HCT116 (cell line): ENCODE measurements at regions not wholly inside any gene's neighbourhood (a gene's known extent, or its start where the extent isn't known, plus 50 kb on each side); places are given as distances from the start of the nearest gene placed in this dataset.

Source experiments
- ATAC-seq: fragments of 200-7000 bp; cut with Tn5 transposase; 2 replicates; pipeline ENCODE4 v1.9.1; 2020; ENCODE audit warnings: mild to moderate bottlenecking, moderate library complexity
- BruUV-seq: library from RNA; stranded (reverse); fragments of 400-500 nt; replicated peaks from 2 replicates; lab custom pipeline; 2021; lab: Mats Ljungman, UMichigan
- CTCF ChIA-PET: fragments of 300-600 bp; sonication (Branson Sonifier 250); formaldehyde crosslinking; loops from one replicate; lab custom pipeline; 2021; ENCODE audit warnings: antibody characterized with exemption; lab: Charles Lee
- POLR2A ChIA-PET: fragments of 300-600, 350-600 bp; sonication (Branson Sonifier 250); formaldehyde crosslinking; loops from one replicate; lab custom pipeline; 2021; ENCODE audit warnings: antibody characterized with exemption; lab: Charles Lee
- RAD21 ChIA-PET, 2 experiments: fragments of 300-600 bp; sonication (Branson Sonifier 250); formaldehyde crosslinking; loops; one replicate each; lab custom pipeline; 2023; ENCODE audit warnings: low total read pairs in 2 of 2; ENCODE audit not compliant: uncharacterized antibody in 2 of 2, unreplicated experiment in 2 of 2, low non-redundant PET in 1 of 2; lab: Charles Lee
- DNase-seq: peaks from one replicate; pipeline ENCODE4 v3.0.0-alpha.2; 2010; ENCODE audit warnings: low read depth, low spot score
- H2AFZ ChIP-seq: fragments of 200-600 bp; shearing (Covaris generic), sonication (generic); 2 replicates; pipeline ENCODE4 v1.6.1; 2017; ENCODE audit warnings: low read depth, mixed run types, mixed read lengths, antibody characterized with exemption, low read length; ENCODE audit not compliant: poor library complexity, severe bottlenecking
- H3K27ac ChIP-seq: 2 replicates; pipeline ENCODE4 v1.5.1; 2012; ENCODE audit warnings: low read depth, low read length
- H3K27me3 ChIP-seq: fragments of 200-600 bp; sonication (generic); 2 replicates; pipeline ENCODE4 v1.6.1; 2016; ENCODE audit warnings: mixed run types, low read length, mixed read lengths; ENCODE audit not compliant: insufficient read depth
- H3K36me3 ChIP-seq, 2 experiments: fragments of 200-500 bp in 1 of 2; fragments of 200-600 bp in 1 of 2; sonication (Bioruptor generic) in 1 of 2; sonication (generic) in 1 of 2; 2 replicates each; pipeline versions ENCODE4 v1.5.1 to v1.6.1; 2014 to 2016; ENCODE audit warnings: low read length in 2 of 2, inconsistent platforms in 1 of 2, mixed read lengths in 1 of 2, mixed run types in 1 of 2; ENCODE audit not compliant: insufficient read depth in 2 of 2, control insufficient read depth in 1 of 2
- H3K4me1 ChIP-seq, 2 experiments: fragments of 200-600 bp in 1 of 2; sonication (generic) in 1 of 2; 2 replicates each; pipeline versions ENCODE4 v1.5.1 to v1.6.1; 2012 to 2017; ENCODE audit warnings: low read length in 2 of 2, inconsistent platforms in 1 of 2, mild to moderate bottlenecking in 1 of 2, mixed read lengths in 1 of 2, mixed run types in 1 of 2, moderate library complexity in 1 of 2; ENCODE audit not compliant: insufficient read depth in 2 of 2, control insufficient read depth in 1 of 2
- H3K4me2 ChIP-seq: fragments of 200-600 bp; sonication (generic); 2 replicates; pipeline ENCODE4 v1.6.1; 2017; ENCODE audit warnings: mixed run types, low read length, mixed read lengths
- H3K4me3 ChIP-seq, 2 experiments: fragments of 200-600 bp in 1 of 2; sonication (generic) in 1 of 2; replicated peaks in 1 of 2; 2 replicates each; pipeline ENCODE4 v1.5.1; 2011 to 2016; ENCODE audit warnings: low read length in 2 of 2, control low read depth in 1 of 2, low read depth in 1 of 2, mild to moderate bottlenecking in 1 of 2, mixed read lengths in 1 of 2, mixed run types in 1 of 2
- H3K79me2 ChIP-seq: fragments of 200-600 bp; sonication (generic); 2 replicates; pipeline ENCODE4 v1.6.1; 2017; ENCODE audit warnings: mild to moderate bottlenecking, mixed run types, low read length, moderate library complexity, mixed read lengths; ENCODE audit not compliant: insufficient read depth
- H3K9ac ChIP-seq: fragments of 200-600 bp; sonication (generic); 2 replicates; pipeline ENCODE4 v1.6.1; 2016; ENCODE audit warnings: low read length, mixed read lengths
- H3K9me2 ChIP-seq: fragments of 200-600 bp; sonication (generic), shearing (Covaris generic); 2 replicates; pipeline ENCODE4 v1.6.1; 2017; ENCODE audit warnings: mixed run types, mild to moderate bottlenecking, moderate library complexity; ENCODE audit not compliant: insufficient read depth
- H3K9me3 ChIP-seq, 2 experiments: fragments of 200-500 bp in 1 of 2; fragments of 200-600 bp in 1 of 2; sonication (Bioruptor generic) in 1 of 2; sonication (generic) in 1 of 2; 2 replicates each; pipeline ENCODE4 v1.6.1; 2014 to 2017; ENCODE audit warnings: low read length in 2 of 2, mixed read lengths in 2 of 2, inconsistent platforms in 1 of 2, low read depth in 1 of 2, mild to moderate bottlenecking in 1 of 2, mixed run types in 1 of 2, moderate library complexity in 1 of 2; ENCODE audit not compliant: control insufficient read depth in 1 of 2, insufficient read depth in 1 of 2
- H4K20me1 ChIP-seq: fragments of 200-600 bp; sonication (generic), shearing (Covaris generic); 2 replicates; pipeline ENCODE4 v1.6.1; 2017; ENCODE audit warnings: mixed run types, mild to moderate bottlenecking, moderate library complexity; ENCODE audit not compliant: insufficient read depth
- CBX3 ChIP-seq: IDR thresholded peaks from 2 replicates; pipeline ENCODE4 v1.6.1; 2012; ENCODE audit warnings: low read depth
- CTCF ChIP-seq, 3 experiments: fragments of 200-600 bp in 1 of 3; sonication (generic) in 1 of 3; IDR thresholded peaks in 2 of 3; conservative IDR thresholded peaks in 1 of 3; 2 replicates each; pipeline ENCODE4 v1.5.1; 2012 to 2017; ENCODE audit warnings: low read depth in 2 of 3, low read length in 2 of 3, antibody characterized with exemption in 1 of 3, borderline replicate concordance in 1 of 3, control low read depth in 1 of 3, mild to moderate bottlenecking in 1 of 3, mixed read lengths in 1 of 3, mixed run types in 1 of 3, moderate library complexity in 1 of 3; ENCODE audit not compliant: insufficient read depth in 1 of 3
- EGR1 ChIP-seq: IDR thresholded peaks from 2 replicates; pipeline ENCODE4 v1.6.1; 2012; ENCODE audit warnings: low read depth
- ELF1 ChIP-seq: IDR thresholded peaks from 2 replicates; pipeline ENCODE4 v1.6.1; 2012; ENCODE audit warnings: low read depth, borderline replicate concordance
- EZH2 ChIP-seq: fragments of 200-600 bp; sonication (generic); IDR thresholded peaks from 2 replicates; pipeline ENCODE4 v1.6.1; 2017; ENCODE audit warnings: antibody characterized with exemption, mixed run types
- EZH2phosphoT487 ChIP-seq: fragments of 200-600 bp; IDR thresholded peaks from 2 replicates; pipeline ENCODE4 v1.6.1; 2018; ENCODE audit warnings: antibody characterized with exemption, borderline replicate concordance
- POLR2A ChIP-seq: IDR thresholded peaks from 2 replicates; pipeline ENCODE4 v1.7.0; 2011; ENCODE audit warnings: borderline replicate concordance; ENCODE audit not compliant: insufficient read depth, insufficient read length; ENCODE audit errors: extremely low read depth
- POLR2AphosphoS5 ChIP-seq: IDR thresholded peaks from 2 replicates; pipeline ENCODE4 v1.6.1; 2011; ENCODE audit warnings: mild to moderate bottlenecking, low read depth, low read length, moderate library complexity
- RAD21 ChIP-seq: IDR thresholded peaks from 2 replicates; pipeline ENCODE4 v1.6.1; 2012; ENCODE audit warnings: low read depth, mild to moderate bottlenecking
- SP1 ChIP-seq: IDR thresholded peaks from 2 replicates; pipeline ENCODE4 v1.6.1; 2012; ENCODE audit warnings: low read depth
- SRF ChIP-seq: IDR thresholded peaks from 2 replicates; pipeline ENCODE4 v1.6.1; 2012; ENCODE audit warnings: low read depth
- ZFX ChIP-seq: fragments of 450-650 bp; IDR thresholded peaks from 2 replicates; pipeline ENCODE4 v1.6.1; 2017
- ZNF274 ChIP-seq: fragments of 200-500 bp; sonication (Bioruptor generic); IDR thresholded peaks from 2 replicates; pipeline ENCODE4 v1.6.1; 2014; ENCODE audit warnings: mild to moderate bottlenecking, low read depth, low read length, inconsistent platforms
- intact Hi-C: fragments of 100-400 bp; cut with micrococcal nuclease; formaldehyde crosslinking; loops from 2 replicates; pipeline ENCODE4 v1.10.0; 2022
- TF ChIP-seq, protein P1 (sequence below): IDR thresholded peaks from 2 replicates; pipeline ENCODE4 v1.6.1; 2012

DNA sequence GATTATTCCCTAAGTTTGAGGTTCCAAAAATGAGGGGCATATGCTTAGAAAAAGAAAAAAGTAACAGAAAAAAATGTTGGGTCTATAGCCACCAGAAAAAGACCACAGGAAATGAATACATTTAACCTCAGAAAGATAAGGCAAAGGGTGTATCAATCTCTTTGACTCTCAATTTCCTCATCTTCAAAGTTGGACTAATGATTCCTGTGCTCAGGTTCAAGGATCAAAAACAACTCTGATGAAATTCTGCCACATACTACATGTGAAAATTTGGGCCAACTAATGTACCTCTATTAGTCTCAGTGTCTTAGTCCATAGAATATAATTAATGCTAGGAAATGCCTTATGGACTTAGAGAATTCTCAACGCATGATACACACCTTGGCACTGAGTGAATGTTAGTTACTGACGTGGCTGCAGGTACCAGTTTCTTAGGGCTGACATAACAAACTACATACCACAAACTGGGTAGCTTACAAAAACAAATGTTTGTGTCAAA, 257.7 kb downstream of the ANKRD50 start:
- TF ChIP-seq ELF1, result no peak
- no peak for TF ChIP-seq ZFX
- TF ChIP-seq EGR1, result no peak
- TF ChIP-seq EZH2, result no peak
- TF ChIP-seq POLR2AphosphoS5, result no peak
- TF ChIP-seq SP1, result no peak
- no peak for TF ChIP-seq SRF
- TF ChIP-seq EZH2phosphoT487, result no peak
- TF ChIP-seq, protein P1, sequence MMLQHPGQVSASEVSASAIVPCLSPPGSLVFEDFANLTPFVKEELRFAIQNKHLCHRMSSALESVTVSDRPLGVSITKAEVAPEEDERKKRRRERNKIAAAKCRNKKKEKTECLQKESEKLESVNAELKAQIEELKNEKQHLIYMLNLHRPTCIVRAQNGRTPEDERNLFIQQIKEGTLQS, result no peak
- no peak for TF ChIP-seq CBX3
- no peak for TF ChIP-seq CTCF (IDR thresholded peaks at IDR 0.05 in 2 of 3, conservative IDR thresholded peaks at IDR 0.05 in 1 of 3; ENCODE audit: borderline replicate concordance in 1 of 3, insufficient read depth in 1 of 3, low read depth in 2 of 3, low read length in 2 of 3)
- no peak for TF ChIP-seq POLR2A
- TF ChIP-seq RAD21, result no peak
- TF ChIP-seq ZNF274, result no peak
- DNase-seq (no peak), ATAC-seq (no peak)
- Histone ChIP-seq H2AFZ (no peak overlapping the region), H3K9ac (no peak overlapping the region), H3K4me2 (no peak overlapping the region), H3K9me2 (no peaks in the 10 kb centered on the region), H3K4me3 (no peak overlapping the region), H3K79me2 (no peaks in the 10 kb centered on the region), H3K27me3 (no peaks in the 10 kb centered on the region), H3K9me3 (no peaks in the 10 kb centered on the region), H3K36me3 (no peaks in the 10 kb centered on the region), H4K20me1 (no peaks in the 10 kb centered on the region), H3K4me1 (no peaks in the 10 kb centered on the region), H3K27ac (no peak overlapping the region)
- intact Hi-C loops, result no loop called here
- ChIA-PET CTCF (no interaction called here), RAD21 (no interaction called here), POLR2A (no interaction called here)
- BruUV-seq, result no TSS peak
